HG03558 (cell line): ENCODE measurements at regions not wholly inside any gene's neighbourhood (a gene's known extent, or its start where the extent isn't known, plus 50 kb on each side); places are given as distances from the start of the nearest gene placed in this dataset.
A peak's percentile ranks its signal among the peaks of the same experiment; 100 is the strongest.
"Not testable (repeated sequence)": the region's sequence is repeated elsewhere in the genome, so short reads cannot be mapped to it uniquely, and the experiment has no call there.

Experiments used
- ATAC-seq: cut with Tn5 transposase; IDR thresholded peaks from one replicate; pipeline ENCODE4 v1.9.1; 2021; ENCODE audit warnings: moderate number of reproducible peaks; ENCODE audit not compliant: unreplicated experiment; ENCODE audit errors: extremely low read depth

DNA sequence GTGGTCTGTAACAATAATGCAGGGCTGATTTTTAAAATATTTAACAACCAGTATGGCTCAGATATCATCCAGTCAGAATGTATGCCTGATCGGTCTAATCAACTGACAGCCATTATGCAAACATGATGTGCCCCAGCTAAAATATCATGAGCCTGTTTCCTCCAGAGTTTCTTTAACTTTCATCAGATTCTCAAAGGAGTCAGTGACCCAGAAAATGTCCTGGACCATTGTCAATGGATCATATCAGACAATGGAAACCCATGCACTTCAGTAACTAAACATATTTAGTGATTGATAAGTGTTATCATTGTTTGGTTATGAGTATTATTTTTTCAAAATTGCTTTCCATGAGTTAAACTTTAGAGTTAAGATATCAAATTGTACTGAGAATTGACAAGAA lies 173.5 kb downstream of the LMBRD1 start:
- no peak for ATAC-seq

DNA sequence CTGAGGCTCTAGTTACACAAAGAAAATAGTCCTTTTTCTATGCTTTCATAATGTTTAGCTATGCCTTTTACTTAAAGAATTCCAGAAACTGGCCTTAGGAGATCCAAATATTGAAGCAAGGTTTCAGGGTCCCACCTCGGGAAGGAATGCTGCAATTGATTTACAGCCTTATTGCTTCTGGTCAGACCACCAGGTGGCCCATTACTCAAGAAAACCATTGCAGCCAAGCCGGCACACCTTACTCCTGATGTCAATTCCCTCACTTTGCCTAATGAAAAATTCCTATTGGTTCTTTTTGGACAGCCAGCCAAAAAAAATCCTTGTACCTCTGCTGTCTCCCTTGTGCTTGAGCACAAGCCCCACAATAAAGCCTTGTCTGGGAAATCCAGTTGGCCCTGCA lies 173.9 kb downstream of the LMBRD1 start:
- no peak for ATAC-seq

DNA sequence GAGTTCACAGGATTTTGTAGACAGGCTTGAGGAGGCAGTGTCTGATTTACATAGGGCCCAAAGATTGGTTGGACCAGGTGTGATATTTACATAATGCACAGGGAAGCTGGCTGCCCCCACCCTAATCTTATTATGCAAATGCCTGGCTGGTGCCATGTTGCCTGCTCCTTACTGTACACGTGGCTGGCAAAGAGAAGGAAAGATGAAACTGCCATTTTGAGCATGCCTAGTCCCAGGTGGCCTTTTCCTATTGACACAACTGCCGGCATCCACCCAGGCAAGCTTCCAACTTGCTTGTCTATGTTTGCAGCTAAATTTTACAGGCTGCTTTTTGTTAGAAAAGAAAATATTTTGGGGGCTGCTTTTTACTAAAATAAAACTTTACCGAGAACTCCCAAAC lies 174.6 kb downstream of the LMBRD1 start:
- no peak for ATAC-seq

DNA sequence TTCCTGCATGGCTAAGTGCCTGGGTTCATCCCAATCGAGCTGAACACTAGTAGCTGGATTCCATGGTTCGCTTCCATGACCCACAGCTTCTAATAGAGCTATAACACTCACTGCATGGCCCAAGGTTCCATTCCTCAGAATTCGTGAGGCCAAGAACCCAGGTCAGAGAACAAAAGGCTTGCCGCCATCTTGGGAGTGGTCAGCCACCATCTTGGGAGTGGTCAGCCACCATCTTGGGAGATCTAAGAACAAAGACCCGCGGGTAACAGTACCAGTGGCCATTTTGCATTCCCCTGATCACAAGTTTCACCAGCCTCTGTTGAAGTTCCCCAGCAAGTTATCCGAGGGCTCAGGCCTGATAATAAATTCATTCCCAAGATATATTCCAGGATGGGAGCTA lies 179.6 kb downstream of the LMBRD1 start:
- ATAC-seq = no peak

DNA sequence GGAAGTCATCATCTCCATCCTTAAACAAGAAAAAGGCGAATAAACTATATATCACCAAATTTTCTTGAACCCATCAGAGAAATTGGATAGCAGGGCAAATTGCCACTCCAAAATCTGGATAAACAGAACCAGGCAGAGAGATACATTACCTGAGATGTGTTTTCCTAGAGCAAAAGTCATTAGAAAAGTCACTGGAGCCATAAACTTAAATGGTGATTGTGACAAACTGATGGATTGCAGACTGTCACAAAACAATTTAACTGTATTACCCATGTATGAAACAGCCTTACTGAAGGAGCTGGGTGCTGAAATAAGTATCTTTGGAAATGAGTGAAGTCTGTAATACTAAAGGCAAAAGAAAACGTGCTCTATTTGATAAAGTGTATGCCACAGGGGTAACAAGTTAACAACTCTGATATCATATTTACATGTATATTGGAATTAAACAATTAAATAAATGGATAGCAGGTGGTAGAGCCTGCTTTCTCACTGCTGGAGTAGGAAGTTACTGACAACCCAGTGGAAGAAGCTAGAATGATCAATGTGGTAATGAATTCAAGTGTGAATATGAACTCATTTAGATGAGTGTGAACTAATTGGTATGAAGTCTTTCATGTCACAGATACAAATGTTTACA lies 186.9 kb downstream of the LMBRD1 start:
- no peak for ATAC-seq

DNA sequence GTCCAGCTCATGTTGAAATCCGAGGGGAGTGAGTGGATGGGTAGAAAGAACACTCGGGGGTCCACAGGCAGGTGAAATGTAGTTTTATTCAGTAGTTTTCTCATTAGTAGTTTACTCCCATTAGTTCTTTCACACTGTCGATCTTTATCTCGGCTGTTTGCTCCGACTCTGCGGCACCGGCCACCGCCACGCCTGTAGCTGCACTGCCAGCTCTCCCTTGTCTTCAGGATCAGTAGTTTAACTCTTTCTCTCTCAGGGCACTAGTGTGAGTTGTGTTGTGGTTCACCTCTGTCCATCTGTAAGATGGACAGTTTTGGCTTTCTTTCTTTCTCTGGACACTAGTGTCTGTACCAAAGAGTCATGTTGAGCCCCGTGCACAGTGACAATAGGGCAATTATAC lies 195.7 kb downstream of the LMBRD1 start:
- ATAC-seq = no peak

DNA sequence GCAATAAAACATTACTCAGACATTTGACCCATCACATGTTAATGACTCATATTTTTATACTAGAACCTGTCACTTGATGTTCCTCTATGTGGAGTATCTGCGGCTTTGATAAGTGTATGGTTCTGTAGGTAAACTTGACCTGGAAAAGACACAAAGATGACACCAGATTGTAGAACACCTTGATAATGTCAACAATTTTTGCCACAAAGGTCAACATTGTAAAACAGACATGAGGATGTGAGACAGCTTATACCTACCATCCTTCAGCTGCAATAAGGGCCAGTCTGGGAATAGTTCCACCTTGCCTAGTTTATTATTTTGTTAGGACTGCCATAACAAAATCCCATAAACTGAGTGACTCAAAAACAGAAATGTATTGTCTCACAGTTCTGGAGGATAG lies 202.4 kb downstream of the LMBRD1 start:
- no peak for ATAC-seq

DNA sequence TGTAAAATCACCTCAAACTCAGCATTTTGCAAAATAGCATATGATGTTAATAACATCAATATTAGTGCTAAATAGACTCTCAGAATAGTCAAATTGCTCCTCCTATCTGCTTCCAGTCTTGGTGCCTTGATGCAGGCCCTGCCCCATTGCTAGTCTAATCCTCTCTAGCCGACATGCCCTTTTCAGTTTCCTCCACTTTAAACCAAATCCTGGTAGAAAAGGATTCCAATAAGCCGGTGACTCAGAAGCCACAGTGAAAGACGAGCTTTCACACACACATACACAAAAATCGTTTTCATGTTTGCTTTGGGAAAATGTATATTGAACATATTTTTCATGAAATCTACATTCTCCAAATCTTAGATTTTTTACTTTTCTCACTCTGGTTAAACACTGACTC lies 203.1 kb downstream of the LMBRD1 start:
- ATAC-seq = no peak

DNA sequence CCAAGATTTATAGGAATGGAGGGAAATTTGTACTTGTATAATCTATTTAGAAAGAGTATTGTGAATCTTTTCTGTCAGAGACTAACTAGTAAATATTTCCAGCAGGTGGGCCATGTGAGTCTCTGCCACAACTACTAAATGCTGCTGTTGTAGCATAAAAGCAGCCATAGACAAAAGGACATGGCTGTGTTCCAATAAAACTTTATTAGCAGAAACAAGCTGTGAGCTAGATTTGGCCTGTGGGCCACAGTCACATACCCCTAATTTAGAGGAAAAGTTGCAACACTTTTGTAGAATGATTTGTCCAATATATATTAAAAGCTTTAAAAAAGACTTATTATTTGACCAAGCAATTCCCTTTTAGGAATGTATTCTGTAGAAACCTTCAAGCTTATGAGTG lies 207.2 kb downstream of the LMBRD1 start:
- no peak for ATAC-seq

DNA sequence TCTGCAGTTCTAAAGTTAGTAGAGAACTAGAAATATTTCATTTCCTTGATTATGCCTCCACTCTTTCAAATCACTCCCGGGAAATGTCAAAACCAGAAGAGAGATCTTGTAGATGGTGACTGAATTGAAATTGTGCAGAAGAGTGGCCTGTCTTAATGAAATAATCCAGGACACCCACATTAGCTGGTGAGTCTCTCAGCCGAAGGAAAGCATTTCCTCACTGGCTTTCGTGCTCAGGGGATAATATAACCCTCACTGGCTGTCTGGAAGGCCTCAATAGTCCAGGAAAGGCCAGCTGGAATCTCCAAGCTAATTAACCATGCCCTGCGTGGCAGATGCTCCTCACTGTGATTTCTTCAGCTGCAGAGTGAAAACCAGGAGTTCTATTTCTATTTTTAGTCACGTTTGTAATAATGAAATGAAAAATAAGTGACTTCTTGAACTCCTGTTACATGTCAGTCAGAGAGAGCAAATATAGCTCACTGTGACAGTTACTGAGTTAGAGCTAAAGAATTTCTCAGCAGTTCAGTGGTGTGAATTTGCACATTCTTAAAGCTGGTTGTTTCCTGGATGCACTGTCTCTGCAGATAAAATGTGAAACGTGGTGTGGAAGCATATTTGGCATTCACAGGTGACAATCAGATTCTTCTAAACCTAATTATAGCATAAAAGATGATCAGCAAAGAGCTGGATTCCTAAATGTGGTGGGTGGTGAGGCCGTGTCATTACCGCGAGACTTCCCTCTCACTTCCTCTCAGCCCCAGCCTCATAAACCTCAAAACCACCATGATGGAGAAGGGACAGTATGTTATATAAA lies 211.7 kb downstream of the LMBRD1 start:
- ATAC-seq = peak; percentile 79

DNA sequence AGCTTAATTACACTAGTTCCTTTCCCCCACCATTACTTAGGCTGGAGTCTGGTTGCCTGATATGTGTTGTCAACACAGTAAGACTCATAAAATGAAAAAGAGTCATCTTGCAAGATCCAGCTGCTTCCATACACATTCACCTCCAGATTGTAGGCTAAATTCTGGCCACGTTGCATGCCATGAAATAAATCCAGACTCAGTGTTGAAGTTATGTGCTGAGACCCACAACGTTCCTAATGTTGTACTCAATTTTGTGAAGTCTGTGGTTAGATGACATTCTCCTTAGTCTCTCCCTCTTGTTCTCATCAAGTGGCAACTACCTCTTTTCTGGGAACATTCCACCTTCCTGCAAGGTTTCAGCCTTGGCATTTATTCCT lies 212.3 kb downstream of the LMBRD1 start:
- ATAC-seq = no peak

DNA sequence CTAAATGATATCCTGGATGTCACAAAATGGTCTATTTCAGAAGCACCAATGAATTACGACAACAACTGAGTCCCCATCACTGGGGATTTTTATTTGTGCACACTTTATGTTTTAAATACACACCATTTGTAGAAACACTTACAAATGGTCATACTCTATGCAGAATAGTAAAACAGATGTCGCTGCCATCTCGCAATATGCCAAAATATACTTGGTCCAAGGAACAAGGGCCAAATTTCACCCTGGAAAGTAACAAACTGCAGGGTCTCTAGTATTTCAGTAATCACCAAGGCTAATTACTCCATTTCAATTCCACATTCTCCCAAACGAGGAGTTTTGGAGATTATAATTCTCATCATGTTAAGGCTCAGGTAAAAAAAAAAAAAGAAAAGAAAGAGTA lies 215.2 kb downstream of the LMBRD1 start:
- no peak for ATAC-seq

DNA sequence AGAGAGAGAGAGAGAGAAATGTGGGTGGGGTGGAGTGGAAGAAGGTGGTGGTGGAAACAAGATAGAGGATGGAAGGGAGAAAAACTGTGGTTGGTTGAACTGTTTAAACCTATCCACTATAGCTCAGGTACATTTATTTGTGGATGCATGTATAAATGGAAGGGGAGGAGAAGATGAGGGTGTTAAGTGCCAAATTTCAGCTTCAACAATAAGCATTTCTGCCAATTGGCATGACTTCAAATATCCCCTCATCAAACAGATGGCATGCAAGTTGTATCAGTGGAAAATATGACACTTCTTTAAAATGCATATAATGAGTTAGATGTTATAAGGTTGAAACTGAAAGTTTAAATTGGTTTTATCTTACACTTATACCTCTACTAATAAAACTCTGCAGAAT lies 216.1 kb downstream of the LMBRD1 start:
- ATAC-seq = no peak

DNA sequence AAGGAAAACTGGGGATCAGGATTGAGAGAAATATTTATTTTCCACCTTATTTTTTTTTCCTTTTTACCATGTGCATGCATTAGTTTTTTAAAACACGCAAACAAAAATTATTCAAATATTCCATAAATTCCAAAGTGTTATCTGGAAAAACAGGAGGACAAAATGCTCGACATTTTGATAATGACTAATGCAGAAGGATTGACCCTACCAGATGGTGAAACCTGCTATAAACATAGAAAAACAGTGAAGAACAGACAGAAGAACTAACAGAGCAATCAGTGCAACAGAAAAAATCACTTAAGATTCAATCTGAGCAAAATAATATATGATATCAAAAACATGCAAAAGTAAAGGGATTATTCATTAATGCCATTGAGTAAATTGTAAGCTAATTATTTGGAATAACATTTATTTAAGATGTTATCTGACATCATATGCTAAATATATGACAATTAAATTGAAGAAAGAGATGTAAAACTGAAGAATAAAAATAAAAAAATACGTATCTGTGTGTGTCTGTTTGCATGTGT lies 218.4 kb downstream of the LMBRD1 start:
- no peak for ATAC-seq

DNA sequence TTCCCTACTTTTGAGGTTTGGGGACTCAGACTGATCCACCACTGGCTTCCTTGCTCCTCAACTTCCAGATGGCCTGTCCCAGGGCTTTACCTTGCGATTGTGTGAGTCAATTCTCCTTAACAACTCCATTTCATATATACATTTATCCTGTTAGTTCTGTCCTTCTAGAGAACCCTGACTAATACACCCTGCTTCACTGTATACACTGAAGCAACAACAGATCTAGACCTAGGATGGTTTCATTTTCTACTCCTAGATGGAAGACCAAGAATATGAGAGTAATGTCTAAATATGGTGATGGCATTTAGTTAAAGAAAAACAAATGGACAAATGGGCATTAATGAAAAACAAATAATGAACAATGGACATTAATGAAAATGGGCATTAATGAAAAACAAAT lies 225.6 kb downstream of the LMBRD1 start:
- ATAC-seq = no peak

DNA sequence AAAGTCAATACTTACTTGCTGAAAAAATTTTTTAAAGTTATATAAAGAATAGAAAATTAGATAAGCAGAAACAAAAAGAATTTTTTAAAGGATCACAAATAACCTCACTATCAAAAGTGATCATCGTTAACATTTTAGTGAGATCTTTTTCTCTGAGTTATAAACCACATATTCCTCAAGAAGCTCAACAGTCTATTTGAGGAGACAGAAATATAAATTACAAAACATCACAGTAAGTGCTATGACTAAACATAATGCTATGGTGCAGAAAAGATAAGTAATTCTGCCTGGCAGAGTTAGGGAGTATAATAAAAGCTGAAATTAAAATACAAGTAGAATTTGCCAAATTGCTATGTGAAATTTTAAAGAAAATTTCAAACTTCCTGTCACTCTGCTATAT lies 226.7 kb downstream of the LMBRD1 start:
- no peak for ATAC-seq

DNA sequence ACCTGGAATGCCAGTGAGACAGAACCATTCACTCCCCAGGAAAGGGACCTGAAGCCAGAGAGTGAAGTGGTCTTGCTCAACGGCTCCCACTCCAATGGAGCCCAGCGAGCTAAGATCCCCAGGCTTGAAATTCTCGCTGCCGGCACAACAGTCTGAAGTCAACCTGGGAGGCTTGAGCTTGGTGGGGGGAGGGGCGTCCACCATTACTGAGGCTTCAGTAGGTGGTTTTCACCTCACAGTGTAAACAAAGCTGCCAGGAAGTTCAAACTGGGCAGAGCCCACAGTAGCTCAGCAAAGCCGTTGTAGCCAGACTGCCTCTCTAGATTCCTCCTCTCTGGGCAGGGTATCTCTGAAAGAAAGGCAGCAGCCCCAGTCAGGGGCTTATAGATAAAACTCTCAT lies 236.2 kb downstream of the LMBRD1 start:
- ATAC-seq = not testable (repeated sequence)

DNA sequence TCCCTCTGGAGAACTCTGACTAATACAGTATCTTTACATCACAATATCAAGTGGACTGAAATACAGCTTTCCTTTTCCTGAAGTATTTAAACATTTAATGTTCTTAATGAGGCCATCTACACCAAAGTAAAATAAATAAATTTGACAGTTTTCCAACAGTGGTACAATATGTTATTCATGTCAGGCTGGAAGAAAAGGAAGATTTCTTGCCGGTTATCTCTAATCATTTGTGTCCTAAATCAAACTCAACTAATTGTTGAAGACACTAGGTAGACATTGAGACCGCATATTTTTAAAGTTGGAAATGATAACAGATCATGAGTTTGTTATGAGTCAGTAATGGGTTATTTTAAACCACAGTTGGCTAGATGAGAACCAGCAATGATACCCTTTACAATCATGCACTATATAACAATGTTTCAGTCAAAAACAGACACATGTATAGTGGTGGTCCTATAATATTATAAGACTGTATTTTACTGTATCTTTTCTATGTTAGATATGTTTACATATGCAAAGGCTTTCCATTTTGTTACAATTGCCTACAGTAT lies 241.6 kb downstream of the LMBRD1 start:
- no peak for ATAC-seq

DNA sequence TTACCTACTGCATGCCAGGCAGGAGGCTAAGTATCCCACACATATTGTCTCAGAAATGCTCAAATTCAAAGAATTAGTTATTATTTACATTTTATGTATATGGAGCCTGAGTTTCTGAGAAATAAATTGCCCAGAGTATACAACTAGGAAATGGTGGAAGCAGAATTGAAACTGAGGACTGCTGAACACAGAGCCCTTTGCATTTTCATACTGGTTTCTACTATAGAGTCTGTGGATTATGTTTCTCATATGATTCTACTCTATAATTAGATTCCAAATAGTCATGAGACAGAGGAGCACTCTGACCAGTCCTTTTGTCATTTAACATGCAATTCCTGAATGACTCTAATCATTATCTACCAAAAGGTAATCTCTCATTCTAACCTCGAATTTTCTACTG lies 254.3 kb downstream of the LMBRD1 start:
- no peak for ATAC-seq

DNA sequence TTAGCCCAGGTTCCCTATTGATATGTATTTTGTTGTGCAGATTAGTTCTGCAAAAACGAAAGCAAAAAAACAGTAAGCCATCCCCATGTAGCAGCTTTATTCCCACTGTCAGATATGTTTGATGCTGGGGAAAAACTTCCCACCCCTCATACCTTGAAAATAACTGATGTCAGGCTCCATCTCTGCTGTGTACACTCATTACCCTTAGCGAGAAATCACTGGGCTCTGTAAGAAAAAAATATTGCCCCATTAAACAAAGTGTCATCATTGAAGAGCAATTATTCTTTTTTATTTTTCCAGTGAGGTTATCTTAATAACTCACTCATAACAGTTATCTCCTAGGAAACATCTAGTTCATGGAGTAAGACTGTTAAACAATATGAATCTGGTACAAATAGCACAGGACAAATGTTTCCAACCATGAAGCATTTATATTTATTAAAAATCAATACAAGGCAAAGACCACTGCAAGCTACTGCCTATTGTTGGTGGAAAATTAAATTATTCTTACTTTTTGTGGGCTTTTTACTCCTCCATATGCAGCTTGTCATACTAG lies 268.8 kb downstream of the LMBRD1 start:
- ATAC-seq = no peak

DNA sequence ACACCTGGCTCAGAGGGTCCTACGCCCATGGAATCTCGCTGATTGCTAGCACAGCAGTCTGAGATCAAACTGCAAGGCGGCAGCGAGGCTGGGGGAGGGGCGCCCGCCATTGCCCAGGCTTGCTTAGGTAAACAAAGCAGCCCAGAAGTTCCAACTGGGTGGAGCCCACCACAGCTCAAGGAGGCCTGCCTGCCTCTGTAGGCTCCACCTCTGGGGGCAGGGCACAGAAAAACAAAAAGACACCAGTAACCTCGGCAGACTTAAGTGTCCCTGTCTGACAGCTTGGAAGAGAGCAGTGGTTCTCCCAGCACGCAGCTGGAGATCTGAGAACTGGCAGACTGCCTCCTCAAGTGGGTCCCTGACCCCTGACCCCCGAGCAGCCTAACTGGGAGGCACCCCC lies 281.3 kb downstream of the LMBRD1 start:
- ATAC-seq = not testable (repeated sequence)
